ENCODE measurements at regions not wholly inside any gene's neighbourhood (a gene's known extent, or its start where the extent isn't known, plus 50 kb on each side); places are given as distances from the start of the nearest gene placed in this dataset.

DNA sequence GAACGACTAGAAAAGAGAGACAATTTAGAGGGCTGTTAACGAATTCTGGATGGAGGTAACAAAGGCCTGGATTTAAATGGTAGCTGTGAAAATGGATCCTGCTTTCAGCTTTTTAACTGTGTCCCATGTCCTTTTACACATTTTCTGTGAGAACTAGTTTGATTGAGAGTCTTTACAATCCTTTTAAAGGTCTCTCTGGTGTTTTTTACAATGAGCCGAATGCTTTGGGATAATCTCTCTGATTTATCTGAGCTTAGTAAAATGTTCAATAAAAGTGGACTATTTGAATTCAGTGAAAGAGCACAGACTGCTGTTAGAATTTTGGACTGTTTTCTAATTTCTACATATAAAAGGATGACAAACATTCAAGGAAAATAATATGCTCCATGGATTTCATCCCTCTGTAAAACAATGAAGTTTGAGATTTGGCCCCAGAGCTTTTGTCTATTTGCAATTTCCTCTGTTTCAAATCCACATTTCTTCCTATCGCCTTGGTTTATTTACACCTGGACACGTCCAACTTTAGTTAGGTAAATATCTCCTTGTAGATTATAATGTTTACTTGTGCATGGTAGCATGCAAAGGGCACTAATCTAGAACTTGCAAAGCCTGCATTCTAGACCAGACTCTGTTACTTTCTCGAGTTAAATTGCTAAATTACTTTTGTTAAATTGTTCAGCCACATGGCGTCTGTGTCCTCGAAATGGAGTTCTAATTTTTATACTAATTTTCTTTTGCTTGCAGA, 871.0 kb upstream of the CITED2 start:
- Histone ChIP-seq H3K9me3 (ENCODE audit: low read length) (no peaks in the 10 kb centered on the region), H3K36me3 (ENCODE audit: insufficient read depth, low read length) (no peaks in the 10 kb centered on the region), H3K27me3 (ENCODE audit: insufficient read depth, low read length) (no peaks in the 10 kb centered on the region), H2AFZ (ENCODE audit: low read depth, low read length) (no peak overlapping the region), H3K4me3 (ENCODE audit: low read length) (no peak overlapping the region), H3K4me1 (ENCODE audit: insufficient read depth, low read length) (no peaks in the 10 kb centered on the region)

DNA sequence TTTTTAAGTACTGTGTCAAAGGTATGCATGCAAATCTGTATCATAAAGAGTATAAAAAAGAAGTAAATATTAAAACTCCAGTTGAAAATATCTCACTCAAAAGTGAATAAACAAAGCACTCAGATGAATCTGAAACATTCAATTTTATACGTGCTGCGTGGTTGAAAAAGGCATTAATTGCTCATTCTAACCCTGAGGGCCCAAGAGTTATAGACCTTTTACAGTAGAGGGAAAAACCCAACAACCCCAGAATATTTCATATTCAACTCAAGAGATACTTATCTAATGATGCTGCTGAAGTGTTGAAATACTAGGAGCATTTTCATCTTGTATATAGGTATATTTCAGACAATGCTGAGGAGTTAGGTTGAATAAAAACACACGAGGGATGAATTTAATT, 862.8 kb upstream of the CITED2 start:
- H3K27me3 ChIP-seq (ENCODE audit: insufficient read depth, low read length): no peaks in the 10 kb centered on the region
- no peaks in the 10 kb centered on the region for H3K36me3 ChIP-seq (ENCODE audit: insufficient read depth, low read length)
- H3K4me1 ChIP-seq (ENCODE audit: insufficient read depth, low read length): no peaks in the 10 kb centered on the region
- no peaks in the 10 kb centered on the region for H3K9me3 ChIP-seq (ENCODE audit: low read length)
- H2AFZ ChIP-seq (ENCODE audit: low read depth, low read length): no peak overlapping the region
- no peak overlapping the region for H3K4me3 ChIP-seq (ENCODE audit: low read length)

DNA sequence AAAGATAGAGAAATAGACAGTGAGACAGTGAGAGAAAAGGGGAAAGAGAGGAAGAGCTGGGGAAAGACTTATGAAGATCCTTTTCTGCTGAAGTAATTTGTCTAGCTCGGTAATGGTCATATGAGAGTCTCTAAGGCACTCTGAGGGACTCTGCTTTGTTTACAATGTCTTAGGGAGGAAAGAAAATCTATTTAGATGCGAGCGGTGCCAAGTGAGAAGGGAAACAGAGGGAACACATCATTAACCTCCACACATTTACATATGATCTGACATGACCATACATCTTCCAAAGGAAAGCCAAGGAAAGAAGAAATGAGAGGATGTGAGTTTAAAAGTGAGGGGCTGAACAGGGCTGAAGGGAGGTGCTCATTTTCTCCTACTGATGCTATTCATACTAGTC, 862.3 kb upstream of the CITED2 start:
- H3K36me3 ChIP-seq (ENCODE audit: insufficient read depth, low read length): no peaks in the 10 kb centered on the region
- no peak overlapping the region for H3K4me3 ChIP-seq (ENCODE audit: low read length)
- H2AFZ ChIP-seq (ENCODE audit: low read depth, low read length): no peak overlapping the region
- no peaks in the 10 kb centered on the region for H3K9me3 ChIP-seq (ENCODE audit: low read length)
- H3K27me3 ChIP-seq (ENCODE audit: insufficient read depth, low read length): no peaks in the 10 kb centered on the region
- no peaks in the 10 kb centered on the region for H3K4me1 ChIP-seq (ENCODE audit: insufficient read depth, low read length)

GRCh38 chr6:140230282-140230681, 855.8 kb upstream of the CITED2 start:
- Histone ChIP-seq H2AFZ (ENCODE audit: low read depth, low read length) (no peak overlapping the region), H3K36me3 (ENCODE audit: insufficient read depth, low read length) (no peaks in the 10 kb centered on the region), H3K4me3 (ENCODE audit: low read length) (no peak overlapping the region), H3K27me3 (ENCODE audit: insufficient read depth, low read length) (no peaks in the 10 kb centered on the region), H3K9me3 (ENCODE audit: low read length) (no peaks in the 10 kb centered on the region), H3K4me1 (ENCODE audit: insufficient read depth, low read length) (no peaks in the 10 kb centered on the region)

GRCh38 chr6:140228491-140228890, 854.0 kb upstream of the CITED2 start:
- Histone ChIP-seq H3K4me1 (ENCODE audit: insufficient read depth, low read length) (no peaks in the 10 kb centered on the region), H3K27me3 (ENCODE audit: insufficient read depth, low read length) (no peaks in the 10 kb centered on the region), H3K9me3 (ENCODE audit: low read length) (no peaks in the 10 kb centered on the region), H3K36me3 (ENCODE audit: insufficient read depth, low read length) (no peaks in the 10 kb centered on the region), H2AFZ (ENCODE audit: low read depth, low read length) (no peak overlapping the region), H3K4me3 (ENCODE audit: low read length) (no peak overlapping the region)

DNA sequence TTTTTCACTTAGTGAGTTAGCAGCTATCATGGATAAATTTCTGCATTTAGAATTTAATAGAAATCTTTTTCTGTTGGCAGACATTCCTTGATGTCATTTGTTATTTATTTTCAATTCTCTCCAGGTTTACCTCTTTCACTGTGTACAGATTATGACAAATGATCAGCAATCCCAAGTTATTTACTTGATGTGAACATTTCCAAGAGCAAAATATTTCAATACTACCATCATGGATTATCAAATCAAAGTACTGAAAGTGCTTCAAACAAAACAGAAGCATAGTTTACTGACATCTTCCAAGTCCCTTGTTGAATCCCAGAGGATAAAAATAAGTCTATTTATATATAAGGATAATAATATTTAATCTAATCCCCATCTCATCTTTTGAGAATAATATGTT, 852.2 kb upstream of the CITED2 start:
- Histone ChIP-seq H3K4me3 (ENCODE audit: low read length) (no peak overlapping the region), H3K4me1 (ENCODE audit: insufficient read depth, low read length) (no peaks in the 10 kb centered on the region), H2AFZ (ENCODE audit: low read depth, low read length) (no peak overlapping the region), H3K27me3 (ENCODE audit: insufficient read depth, low read length) (no peaks in the 10 kb centered on the region), H3K36me3 (ENCODE audit: insufficient read depth, low read length) (no peaks in the 10 kb centered on the region), H3K9me3 (ENCODE audit: low read length) (no peaks in the 10 kb centered on the region)

DNA sequence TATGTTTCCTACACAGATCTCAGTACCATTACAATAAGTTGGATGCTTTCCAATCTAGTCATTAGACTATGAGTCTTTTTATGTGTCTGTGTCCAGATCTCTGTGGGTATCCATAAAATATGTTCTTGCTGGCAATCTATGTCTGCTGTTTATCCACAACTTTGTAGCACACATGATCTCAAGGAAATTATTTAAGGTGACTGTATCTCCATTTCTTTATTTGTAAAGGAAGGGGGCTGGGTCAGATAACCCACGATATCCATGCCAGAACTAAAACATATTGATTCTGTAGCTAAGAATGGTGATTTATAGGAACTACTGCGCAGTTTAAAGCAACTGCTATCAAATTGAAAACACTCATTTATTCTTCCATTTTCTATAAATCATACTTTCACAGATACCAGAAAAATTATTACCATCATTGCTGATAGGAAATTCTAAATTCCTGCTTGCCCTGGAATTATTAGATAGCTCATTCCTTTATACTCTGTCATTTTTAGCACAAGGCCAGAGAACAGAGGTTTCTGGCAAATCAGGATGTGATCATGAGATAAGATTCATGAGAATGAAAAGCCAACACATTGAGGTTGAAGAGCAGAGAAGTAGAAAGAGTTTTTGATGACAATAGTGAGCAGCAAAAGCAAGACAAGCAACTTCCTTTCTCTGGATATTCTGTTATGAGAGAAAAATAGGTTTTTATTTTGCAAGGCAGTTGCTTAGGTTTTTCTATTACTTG, 851.4 kb upstream of the CITED2 start:
- Histone ChIP-seq H3K27me3 (ENCODE audit: insufficient read depth, low read length) (no peaks in the 10 kb centered on the region), H3K4me3 (ENCODE audit: low read length) (no peak overlapping the region), H3K4me1 (ENCODE audit: insufficient read depth, low read length) (no peaks in the 10 kb centered on the region), H3K9me3 (ENCODE audit: low read length) (no peaks in the 10 kb centered on the region), H3K36me3 (ENCODE audit: insufficient read depth, low read length) (no peaks in the 10 kb centered on the region), H2AFZ (ENCODE audit: low read depth, low read length) (no peak overlapping the region)

- Histone ChIP-seq H3K4me3 (ENCODE audit: low read length) (no peak overlapping the region), H3K9me3 (ENCODE audit: low read length) (peaks cover 3% of the 10 kb centered on the region), H3K4me1 (ENCODE audit: insufficient read depth, low read length) (no peaks in the 10 kb centered on the region), H3K27me3 (ENCODE audit: insufficient read depth, low read length) (no peaks in the 10 kb centered on the region), H2AFZ (ENCODE audit: low read depth, low read length) (no peak overlapping the region), H3K36me3 (ENCODE audit: insufficient read depth, low read length) (no peaks in the 10 kb centered on the region)
Observed at GRCh38 chr6:140217283-140217682, 842.8 kb upstream of the CITED2 start.

- no peaks in the 10 kb centered on the region for H3K9me3 ChIP-seq (ENCODE audit: low read length)
- H3K4me1 ChIP-seq (ENCODE audit: insufficient read depth, low read length): peaks cover 2% of the 10 kb centered on the region
- no peak overlapping the region for H3K4me3 ChIP-seq (ENCODE audit: low read length)
- H2AFZ ChIP-seq (ENCODE audit: low read depth, low read length): peak overlapping the region; percentile 57
- H3K27me3 ChIP-seq (ENCODE audit: insufficient read depth, low read length): no peaks in the 10 kb centered on the region
- H3K36me3 ChIP-seq (ENCODE audit: insufficient read depth, low read length): no peaks in the 10 kb centered on the region
Observed at GRCh38 chr6:140209775-140210174, 835.3 kb upstream of the CITED2 start.

DNA sequence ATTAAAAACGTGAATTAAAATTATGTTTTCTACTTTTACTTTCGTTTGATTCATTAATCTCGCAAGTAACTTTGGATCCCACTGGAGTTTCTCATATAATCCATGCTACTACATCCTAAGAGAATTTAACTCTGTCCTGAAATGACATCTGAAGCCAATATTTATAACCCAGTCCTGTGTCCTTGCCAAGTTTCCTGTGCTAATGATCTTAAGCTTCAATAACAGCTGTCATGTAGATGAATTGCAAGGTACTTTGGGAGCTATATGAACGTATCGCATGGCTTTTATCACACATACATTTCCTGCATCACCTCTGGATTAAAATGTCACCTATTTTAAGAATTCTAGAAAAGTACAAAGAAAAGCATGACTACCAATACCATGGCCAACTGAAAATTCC, 833.8 kb upstream of the CITED2 start:
- Histone ChIP-seq H3K4me1 (ENCODE audit: insufficient read depth, low read length) (peaks cover 2% of the 10 kb centered on the region), H3K27me3 (ENCODE audit: insufficient read depth, low read length) (no peaks in the 10 kb centered on the region), H2AFZ (ENCODE audit: low read depth, low read length) (no peak overlapping the region), H3K36me3 (ENCODE audit: insufficient read depth, low read length) (no peaks in the 10 kb centered on the region), H3K4me3 (ENCODE audit: low read length) (no peak overlapping the region), H3K9me3 (ENCODE audit: low read length) (no peaks in the 10 kb centered on the region)

DNA sequence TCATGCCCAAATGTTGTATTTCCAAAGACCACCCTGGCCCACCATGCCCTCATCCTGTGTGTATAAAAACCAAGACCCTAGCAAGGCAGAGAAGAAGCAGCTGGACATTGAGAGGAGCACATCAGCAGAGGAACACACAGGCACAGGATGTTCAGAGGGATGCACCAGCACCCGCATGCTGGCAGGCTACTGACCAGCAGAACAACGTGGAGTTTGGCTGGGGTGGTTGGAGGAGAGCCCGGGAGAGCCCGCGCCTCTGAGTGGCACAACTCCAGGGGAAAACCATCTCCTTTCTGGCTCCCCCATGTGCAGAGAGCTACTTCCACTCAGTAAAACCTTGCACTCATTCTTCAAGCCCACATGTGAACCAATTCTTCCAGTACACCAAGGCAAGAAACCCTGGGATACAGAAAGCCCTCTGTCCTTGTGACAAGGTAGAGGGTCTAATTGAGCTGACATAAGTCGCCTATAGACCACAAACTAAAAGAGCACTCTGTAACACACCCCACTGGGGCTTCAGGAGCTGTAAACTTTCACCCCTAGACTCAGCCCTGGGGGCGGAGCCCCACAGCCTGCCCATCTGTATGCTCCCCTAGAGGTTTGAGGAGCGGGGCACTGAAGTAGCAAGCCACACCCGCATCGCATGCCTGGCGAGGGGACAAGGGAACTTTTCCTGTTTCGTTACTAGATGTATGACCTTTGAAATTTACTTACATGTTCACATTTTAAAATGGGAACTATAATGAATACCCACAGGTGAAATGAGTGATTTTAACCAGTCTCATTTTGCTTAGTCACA, 831.5 kb upstream of the CITED2 start:
- H3K9me3 ChIP-seq (ENCODE audit: low read length): no peaks in the 10 kb centered on the region
- no peaks in the 10 kb centered on the region for H3K36me3 ChIP-seq (ENCODE audit: insufficient read depth, low read length)
- no peak overlapping the region for H2AFZ ChIP-seq (ENCODE audit: low read depth, low read length)
- H3K27me3 ChIP-seq (ENCODE audit: insufficient read depth, low read length): no peaks in the 10 kb centered on the region
- no peaks in the 10 kb centered on the region for H3K4me1 ChIP-seq (ENCODE audit: insufficient read depth, low read length)
- H3K4me3 ChIP-seq (ENCODE audit: low read length): no peak overlapping the region

- Histone ChIP-seq H3K4me3 (ENCODE audit: low read length) (no peak overlapping the region), H3K9me3 (ENCODE audit: low read length) (no peaks in the 10 kb centered on the region), H3K36me3 (ENCODE audit: insufficient read depth, low read length) (no peaks in the 10 kb centered on the region), H3K27me3 (ENCODE audit: insufficient read depth, low read length) (no peaks in the 10 kb centered on the region), H3K4me1 (ENCODE audit: insufficient read depth, low read length) (no peaks in the 10 kb centered on the region), H2AFZ (ENCODE audit: low read depth, low read length) (no peak overlapping the region)
Observed at GRCh38 chr6:140204154-140204553, 829.7 kb upstream of the CITED2 start.

DNA sequence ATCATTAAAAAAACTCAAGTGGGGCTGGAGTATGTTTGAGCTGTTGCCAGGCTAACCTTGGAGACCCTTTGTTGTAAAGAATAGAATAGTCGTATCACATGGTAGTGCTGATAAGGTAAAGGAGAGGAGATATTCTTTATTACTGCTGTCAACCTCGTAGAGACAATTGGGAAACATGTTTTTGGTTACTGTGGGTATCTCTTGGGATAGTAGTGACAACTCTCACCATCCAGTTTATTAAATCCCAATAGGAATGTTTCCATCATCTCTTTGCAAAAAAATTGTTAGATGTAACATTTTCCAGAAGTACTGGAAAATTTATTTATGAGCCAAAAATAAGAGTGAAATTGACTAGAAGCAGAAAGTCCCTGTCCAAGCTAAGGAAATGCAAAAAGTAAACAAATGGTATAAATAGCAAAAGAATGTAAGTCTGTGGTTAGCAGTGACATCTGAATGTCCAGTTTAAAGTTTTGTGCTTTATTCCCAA, 829.3 kb upstream of the CITED2 start:
- no peak overlapping the region for H3K4me3 ChIP-seq (ENCODE audit: low read length)
- no peak overlapping the region for H2AFZ ChIP-seq (ENCODE audit: low read depth, low read length)
- H3K4me1 ChIP-seq (ENCODE audit: insufficient read depth, low read length): no peaks in the 10 kb centered on the region
- no peaks in the 10 kb centered on the region for H3K9me3 ChIP-seq (ENCODE audit: low read length)
- H3K27me3 ChIP-seq (ENCODE audit: insufficient read depth, low read length): no peaks in the 10 kb centered on the region
- no peaks in the 10 kb centered on the region for H3K36me3 ChIP-seq (ENCODE audit: insufficient read depth, low read length)

Measured in neuron (in vitro differentiated cells).